Raji (cell line): ENCODE measurements at regions not wholly inside any gene's neighbourhood (a gene's known extent, or its start where the extent isn't known, plus 50 kb on each side); places are given as distances from the start of the nearest gene placed in this dataset.

Experiments used
- POLR2A ChIP-seq: IDR thresholded peaks from 2 replicates; pipeline ENCODE4 v1.6.1; 2011; ENCODE audit warnings: low read depth, low read length, control low read depth; ENCODE audit not compliant: insufficient read depth

DNA sequence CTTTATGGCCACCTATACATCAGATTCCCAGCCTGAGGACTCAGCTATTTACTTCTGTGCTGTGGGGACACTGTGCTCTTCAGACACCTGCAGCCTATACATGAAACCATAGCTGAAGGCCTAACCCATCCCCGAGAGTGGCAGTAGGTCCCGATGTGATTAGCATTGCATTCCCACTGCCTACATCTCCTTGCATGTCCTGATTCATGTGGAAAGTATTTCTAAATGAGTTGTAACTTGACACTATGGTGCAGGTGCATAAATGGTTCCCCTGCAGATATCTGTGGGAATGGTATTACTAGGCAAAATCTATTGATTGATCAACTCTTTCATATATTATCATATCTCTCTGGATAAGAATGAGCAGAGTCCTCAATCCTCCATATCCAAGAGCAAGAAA, 433.5 kb downstream of the DAD1 start:
- TF ChIP-seq POLR2A: no peak

DNA sequence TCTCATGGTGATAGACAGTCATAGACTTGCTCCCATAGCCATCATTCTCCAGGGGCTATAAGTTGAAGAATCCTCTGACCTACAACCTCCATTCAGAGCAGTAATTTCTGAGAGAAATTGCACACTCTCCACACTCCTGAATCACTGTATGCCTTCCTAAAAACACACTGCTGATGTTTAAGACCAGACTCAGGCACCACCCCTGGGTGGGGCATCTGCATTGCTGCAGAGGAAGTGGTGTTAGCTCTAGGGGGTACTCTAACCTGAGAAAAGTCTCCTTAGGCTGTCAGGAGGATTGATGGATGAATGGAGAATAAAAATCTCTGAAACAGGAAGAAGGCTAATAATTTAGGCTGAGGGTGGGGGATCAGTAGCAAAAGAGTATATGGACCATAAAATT, 436.1 kb downstream of the DAD1 start:
- TF ChIP-seq POLR2A: no peak

DNA sequence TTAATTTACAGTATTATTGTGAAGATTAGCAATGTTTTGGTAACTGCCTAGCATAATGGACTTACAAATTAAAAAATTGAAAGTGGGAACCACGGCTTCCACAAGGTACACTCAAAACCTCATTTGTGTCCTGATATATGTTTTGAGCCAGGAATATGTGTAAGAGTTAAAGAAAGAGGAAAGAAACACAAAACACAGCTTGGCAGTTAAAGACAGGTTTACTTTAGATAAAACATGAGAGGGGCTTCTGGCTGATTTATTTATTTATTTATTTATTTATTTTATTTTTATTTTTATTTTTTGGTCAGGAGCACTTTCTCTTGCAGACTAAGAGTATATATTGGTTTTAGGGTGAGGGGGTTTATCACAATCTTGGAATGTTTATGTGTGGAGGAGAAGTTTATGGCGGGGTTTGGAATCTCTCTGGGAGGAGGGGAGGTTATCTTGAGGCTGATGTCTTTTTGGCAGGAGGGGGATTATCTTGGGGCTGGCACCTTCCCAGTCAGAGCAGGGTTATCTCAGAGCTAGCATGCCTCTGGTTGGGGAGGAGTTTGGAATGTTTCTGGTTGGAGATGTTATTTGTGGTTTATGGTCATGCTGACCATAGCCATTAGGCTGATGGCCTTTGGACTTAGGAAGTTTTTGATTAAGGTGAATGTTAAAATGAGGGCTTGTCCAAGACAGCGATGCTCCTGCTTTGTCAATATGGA, 436.7 kb downstream of the DAD1 start:
- no peak for TF ChIP-seq POLR2A

DNA sequence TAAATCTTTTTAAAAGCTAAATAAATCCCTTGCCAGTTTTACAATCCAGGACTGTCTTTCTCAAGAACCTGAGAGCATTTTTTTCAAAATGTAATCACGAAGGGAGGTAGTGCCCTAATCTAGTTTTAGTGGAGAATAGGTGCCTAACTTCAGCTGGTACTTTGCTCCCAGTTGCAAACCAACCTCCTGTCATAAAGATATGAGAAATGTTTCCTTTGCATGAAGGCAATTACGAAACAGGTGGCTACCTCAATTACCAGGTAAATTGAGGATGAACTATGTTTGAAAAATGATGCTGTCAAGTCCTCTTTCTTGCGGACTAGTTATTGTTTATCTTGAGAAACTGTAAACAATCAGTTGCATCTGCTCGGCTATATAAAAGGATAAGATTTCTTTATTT, 437.9 kb downstream of the DAD1 start:
- TF ChIP-seq POLR2A: no peak

DNA sequence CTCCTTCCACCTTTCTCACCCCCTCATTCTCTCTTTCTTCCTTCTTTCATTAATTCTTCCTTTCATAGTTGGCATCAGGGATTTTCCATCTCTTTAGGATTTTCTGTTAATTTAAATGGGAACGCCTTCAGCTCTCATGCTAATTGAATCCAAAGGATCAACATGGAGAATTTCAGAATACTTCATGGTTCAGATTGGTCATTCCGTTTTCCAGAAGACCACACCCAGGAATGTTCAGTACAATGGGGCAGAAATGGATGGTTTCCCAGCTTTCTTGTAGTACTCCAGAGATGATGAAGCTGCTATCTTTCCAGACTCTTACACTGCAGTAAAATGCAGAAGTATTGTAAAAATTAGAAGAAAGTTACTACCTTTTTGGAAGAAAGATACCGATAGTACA, 440.0 kb downstream of the DAD1 start:
- no peak for TF ChIP-seq POLR2A

DNA sequence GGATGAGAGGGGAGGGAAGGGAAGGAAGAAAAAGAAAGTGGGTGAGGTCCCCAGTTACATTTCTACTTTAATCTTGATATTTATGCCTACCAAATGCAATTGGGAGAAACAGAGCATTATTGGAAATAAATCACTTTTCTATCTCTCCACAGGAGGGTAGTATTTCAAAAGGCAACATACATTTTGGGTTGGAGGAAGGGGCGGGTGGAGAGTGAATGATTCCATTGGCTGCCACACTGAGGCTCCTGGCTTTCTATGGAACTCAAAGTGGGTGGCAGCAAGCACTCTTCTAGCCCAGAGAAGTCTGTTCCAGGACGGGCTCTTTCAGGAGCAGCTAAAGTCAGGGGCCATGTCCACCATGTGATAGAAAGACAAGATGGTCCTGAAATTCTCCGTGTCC, 441.3 kb downstream of the DAD1 start:
- no peak for TF ChIP-seq POLR2A

DNA sequence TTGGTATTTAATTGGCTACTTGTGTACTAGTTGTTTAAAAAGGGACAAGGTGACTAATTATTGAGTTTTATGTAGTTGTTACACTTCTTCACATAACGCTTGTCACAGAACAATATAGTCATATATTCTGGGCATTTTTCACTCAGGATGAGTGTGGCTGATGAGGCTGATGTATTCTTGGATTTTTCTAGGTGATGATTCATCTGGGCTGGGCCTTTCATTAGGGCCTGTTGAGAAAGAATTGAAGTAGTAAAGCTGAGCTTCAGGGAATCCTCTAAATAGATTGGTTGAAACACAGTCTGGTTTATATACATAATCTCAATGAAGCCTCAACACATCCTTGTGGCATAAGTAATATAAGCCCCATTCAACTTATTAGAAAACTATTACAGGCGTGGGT, 445.7 kb downstream of the DAD1 start:
- no peak for TF ChIP-seq POLR2A

DNA sequence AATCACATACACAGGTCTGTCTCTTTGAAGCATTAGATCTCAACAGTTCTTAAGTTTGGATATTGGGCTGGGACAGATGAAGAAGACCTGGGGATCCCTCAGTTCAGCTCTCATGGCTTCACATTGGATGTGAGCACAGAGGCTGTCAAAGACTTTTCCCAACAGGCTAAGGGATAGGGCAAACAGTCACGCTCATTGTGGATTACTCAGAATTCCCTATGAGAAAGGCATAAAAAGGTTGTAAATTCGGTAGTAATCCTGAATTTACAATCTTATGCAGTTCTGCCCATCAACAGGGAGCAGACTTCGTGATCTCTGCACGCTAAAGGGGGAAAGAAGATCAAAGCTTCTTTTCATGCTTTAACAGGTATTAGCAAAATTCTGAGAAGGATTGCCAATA, 448.4 kb downstream of the DAD1 start:
- no peak for TF ChIP-seq POLR2A

DNA sequence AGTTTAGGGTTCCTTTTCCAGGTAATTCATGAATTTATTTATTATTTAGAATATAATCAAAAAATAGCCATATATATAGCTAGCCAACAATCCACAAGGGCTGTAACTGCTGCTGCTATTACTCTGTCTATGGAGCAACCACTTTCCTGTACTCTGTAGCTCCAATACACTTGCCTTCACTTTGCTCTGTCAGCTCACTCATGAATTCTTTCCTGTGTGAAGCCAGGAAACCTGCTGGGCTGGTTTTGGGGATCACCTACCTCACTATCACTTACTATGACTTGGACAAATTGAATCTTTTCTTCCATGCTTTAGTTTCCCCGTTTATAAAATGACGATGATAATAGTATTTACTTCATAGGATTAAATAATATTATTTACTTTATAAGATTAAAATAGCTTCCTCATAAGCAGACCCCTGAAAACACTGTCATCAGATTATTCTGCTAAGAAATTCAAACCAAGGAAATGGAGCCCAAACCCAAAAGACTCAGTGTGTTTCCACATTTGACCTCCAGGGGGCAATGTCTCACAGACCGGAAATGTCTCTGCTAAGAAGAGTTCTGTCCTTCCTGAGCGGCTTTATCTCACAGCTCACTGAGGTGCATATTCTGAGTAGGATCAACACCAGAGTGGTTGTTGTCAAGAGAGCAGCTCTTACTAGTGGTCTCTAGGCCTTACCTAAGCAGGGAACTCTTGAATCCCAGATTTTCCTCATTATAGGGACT, 457.1 kb downstream of the DAD1 start:
- no peak for TF ChIP-seq POLR2A

DNA sequence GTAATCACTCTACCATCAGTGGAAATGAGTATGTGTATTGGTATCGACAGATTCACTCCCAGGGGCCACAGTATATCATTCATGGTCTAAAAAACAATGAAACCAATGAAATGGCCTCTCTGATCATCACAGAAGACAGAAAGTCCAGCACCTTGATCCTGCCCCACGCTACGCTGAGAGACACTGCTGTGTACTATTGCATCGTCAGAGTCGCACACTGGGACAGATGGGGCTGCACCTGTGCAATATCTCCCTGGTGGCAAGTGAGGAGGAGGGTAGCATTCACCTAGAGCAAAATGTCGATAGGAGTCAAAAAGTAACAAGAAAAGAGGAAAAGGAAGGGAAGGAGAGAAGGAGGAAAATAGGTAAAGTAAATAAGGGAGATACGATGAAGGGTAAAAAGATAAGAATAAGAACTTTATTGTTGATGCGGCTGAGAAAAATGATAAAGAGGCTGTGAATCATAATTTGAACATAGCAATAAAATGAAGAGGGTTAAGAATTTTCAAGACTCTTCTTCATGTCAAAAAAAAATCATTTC, 450.5 kb upstream of the OR4E1 start:
- TF ChIP-seq POLR2A: no peak

DNA sequence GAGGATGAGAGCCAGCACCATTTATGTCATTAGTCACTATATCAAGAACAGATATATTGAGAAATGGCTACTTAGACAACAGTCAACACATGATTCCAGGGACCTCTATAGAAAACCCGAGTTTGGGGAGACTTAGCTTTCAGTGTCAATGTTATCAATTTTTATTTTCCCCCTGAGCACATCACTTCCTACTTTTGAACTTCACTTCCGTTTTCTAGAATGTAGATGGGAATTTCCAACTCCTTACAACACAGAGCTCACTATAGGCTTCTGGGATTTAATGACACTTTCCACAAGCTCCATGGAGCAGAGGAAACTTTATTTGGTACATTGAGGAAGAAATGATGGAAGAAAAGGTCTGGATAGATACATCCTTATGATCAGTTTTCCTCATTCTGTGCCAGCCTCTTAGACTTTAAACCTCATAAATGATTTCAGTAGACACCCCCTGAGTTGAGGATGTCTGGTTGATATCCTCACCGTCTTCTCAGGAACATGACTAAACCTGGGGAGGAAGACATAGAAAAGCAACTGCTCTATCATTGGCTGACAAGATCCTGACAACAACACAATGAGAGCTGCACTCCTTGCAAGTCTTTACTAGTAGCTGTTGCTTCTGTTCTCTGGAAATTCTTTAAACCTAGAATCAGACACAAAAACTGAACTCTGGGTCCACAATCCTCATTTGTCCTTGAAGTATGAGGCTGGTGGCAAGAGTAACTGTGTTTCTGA, 449.4 kb upstream of the OR4E1 start:
- no peak for TF ChIP-seq POLR2A

DNA sequence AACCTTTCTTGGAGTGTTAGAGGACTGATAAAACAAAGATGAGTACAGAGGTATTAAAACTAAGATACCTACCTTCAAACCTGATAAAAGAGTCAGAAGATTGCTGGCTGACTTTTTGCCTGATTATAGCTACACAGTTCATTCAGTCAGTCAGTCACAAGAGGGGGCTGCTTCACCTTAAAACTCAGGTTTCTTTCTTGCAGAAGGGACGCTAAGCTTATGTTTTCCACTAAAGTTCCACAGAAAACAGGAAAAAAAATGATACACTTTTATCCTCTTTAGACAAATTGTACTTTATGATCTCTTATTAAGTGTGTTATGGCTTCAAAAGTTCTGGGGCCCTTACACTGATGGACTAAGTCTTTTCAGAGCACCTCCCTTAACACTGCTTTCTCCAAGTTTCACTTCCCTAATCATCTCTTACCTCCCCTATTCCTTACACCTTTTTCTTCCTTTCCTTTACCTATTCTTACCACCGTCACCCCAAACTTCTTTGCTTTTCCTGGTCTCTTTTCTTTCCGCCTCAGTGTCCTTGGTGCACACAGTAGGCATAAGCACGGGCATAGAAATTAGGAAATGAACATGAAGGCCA, 448.7 kb upstream of the OR4E1 start:
- TF ChIP-seq POLR2A: no peak

DNA sequence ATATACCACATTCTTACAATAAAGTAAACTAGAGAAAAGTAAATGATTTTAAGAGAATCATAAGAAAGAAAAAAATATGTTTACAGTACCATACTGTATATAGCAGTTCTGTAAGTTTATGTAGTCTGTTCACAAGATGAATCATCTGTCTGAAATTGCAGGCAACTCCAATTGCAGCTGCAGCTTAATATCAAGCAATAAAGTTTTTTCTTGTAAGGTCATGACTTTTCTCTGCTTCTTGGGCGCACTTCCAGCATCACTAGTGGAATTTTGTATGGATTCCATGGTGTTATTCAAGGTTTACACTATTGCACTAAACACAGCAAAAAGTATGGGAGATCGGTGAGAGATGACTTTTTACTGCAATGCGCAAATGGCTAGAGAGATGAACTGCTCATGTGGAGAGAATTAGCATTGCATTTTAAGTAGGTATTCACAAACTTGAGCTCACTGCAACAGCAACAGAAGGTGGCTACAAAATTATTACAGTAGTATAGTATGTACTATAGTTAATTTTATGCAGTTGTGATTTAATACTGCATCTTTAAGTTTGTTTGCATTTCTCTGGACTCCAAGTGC, 445.4 kb upstream of the OR4E1 start:
- no peak for TF ChIP-seq POLR2A

DNA sequence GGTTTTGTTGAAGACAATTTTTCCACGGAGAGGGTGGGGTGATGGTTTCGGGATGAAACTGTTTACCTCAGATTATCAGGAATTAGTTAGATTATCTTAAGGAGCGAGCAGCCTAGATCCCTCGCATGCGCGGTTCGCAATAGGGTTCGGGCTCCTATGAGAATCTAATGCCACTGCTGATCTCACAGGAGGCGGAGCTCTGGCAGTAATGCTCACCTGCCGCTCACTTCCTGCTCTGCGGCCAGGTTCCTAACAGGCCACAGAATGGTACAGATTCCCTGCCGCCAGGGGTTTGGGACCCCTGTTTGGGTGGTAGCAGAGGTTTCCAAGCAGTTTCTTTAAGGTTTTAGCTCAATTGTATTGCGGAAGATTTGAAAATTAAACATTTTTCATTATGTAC, 439.8 kb upstream of the OR4E1 start:
- no peak for TF ChIP-seq POLR2A

DNA sequence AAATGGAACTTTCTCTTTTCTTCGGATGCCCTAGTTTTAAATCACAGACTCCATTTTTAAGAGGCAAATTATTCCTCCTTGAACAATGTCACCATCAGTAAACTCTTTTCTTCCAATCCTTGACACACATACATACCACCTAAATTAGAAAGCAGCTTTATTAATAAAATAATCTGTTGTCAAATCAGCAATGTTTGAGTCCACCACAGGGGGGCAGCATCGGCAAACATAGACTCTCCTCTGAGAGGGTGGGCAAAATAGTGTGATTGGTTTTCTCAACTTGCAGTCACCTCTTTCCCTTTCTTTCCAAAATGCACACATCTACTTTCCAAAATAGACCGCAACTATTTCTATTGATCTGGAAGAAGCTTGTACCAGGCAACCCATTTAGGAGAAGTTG, 438.4 kb upstream of the OR4E1 start:
- no peak for TF ChIP-seq POLR2A
